K562 (cell line): ENCODE measurements at regions not wholly inside any gene's neighbourhood (a gene's known extent, or its start where the extent isn't known, plus 50 kb on each side); places are given as distances from the start of the nearest gene placed in this dataset.

ENCODE experiments used
- CBX1 ChIP-seq: sonication (generic); IDR thresholded peaks from 2 replicates; pipeline ENCODE4 v1.6.1; 2016; ENCODE audit warnings: antibody characterized with exemption, low read depth, mild to moderate bottlenecking
- FOXM1 ChIP-seq, 2 experiments: fragments of 450-650 bp in 1 of 2; sonication (generic) in 1 of 2; formaldehyde crosslinking in 1 of 2; IDR thresholded peaks; 2 replicates each; pipeline versions ENCODE4 v1.6.1 to v1.9.0; 2017 to 2022; ENCODE audit warnings: low read depth in 2 of 2, mild to moderate bottlenecking in 2 of 2, missing genetic modification reagents in 1 of 2, moderate library complexity in 1 of 2
- HEY1 ChIP-seq: fragments of 250-450 bp; sonication (Bioruptor Pico); IDR thresholded peaks from 2 replicates; pipeline ENCODE4 v1.5.0; 2020; ENCODE audit warnings: mild to moderate bottlenecking, moderate library complexity, borderline replicate concordance
- HIVEP1 ChIP-seq: fragments of 250-450 bp; sonication (Bioruptor Pico); IDR thresholded peaks from 2 replicates; pipeline ENCODE4 v1.4.0; 2020; ENCODE audit warnings: mild to moderate bottlenecking
- ID3 ChIP-seq, 2 experiments: fragments of 250-450 bp in 1 of 2; fragments of 450-650 bp in 1 of 2; sonication (Bioruptor Pico) in 1 of 2; IDR thresholded peaks; 2 replicates each; pipeline versions ENCODE4 v1.6.1 to v1.8.0; 2016 to 2021; ENCODE audit warnings: mild to moderate bottlenecking in 2 of 2, moderate library complexity in 2 of 2, missing compliant biosample characterization in 1 of 2, missing genetic modification characterization in 1 of 2
- NRF1 ChIP-seq, 2 experiments: fragments of 450-650 bp; IDR thresholded peaks in 1 of 2; conservative IDR thresholded peaks in 1 of 2; 2 replicates each; pipeline ENCODE4 v1.6.1; 2014; ENCODE audit warnings: mild to moderate bottlenecking in 2 of 2
- PKNOX1 ChIP-seq: fragments of 450-650 bp; IDR thresholded peaks from 2 replicates; pipeline ENCODE4 v1.6.1; 2016
- SAFB2 ChIP-seq: fragments of 200-400 bp; formaldehyde crosslinking; IDR thresholded peaks from 2 replicates; pipeline ENCODE4 v1.6.1; 2018; ENCODE audit warnings: borderline replicate concordance, low read length, low read depth, moderate library complexity; ENCODE audit not compliant: severe bottlenecking
- SMAD2 ChIP-seq: fragments of 150-350 bp; IDR thresholded peaks from 2 replicates; pipeline ENCODE4 v1.6.1; 2014; ENCODE audit warnings: low read depth, mild to moderate bottlenecking, low read length
- SMC3 ChIP-seq: conservative IDR thresholded peaks from 2 replicates; pipeline ENCODE4 v1.6.1; 2011; ENCODE audit warnings: low read depth, low read length, improper control_type of control experiment; ENCODE audit not compliant: insufficient read depth
- SRSF1 ChIP-seq: fragments of 200-400 bp; formaldehyde crosslinking; IDR thresholded peaks from 2 replicates; pipeline ENCODE4 v1.6.1; 2017; ENCODE audit warnings: mild to moderate bottlenecking, low read depth, low read length, moderate library complexity
- UBTF ChIP-seq, 2 experiments: IDR thresholded peaks; 2 replicates each; pipeline ENCODE4 v1.6.1; 2012; ENCODE audit warnings: improper control_type of control experiment in 2 of 2, low read depth in 2 of 2, low read length in 2 of 2, borderline replicate concordance in 1 of 2
- XRCC5 ChIP-seq: fragments of 200-400 bp; formaldehyde crosslinking; IDR thresholded peaks from 2 replicates; pipeline ENCODE4 v1.6.1; 2017; ENCODE audit warnings: low read depth, mild to moderate bottlenecking, low read length
- ZBTB33 ChIP-seq: sonication (generic); formaldehyde crosslinking; IDR thresholded peaks from 2 replicates; pipeline ENCODE4 v1.8.1; 2023; ENCODE audit warnings: mild to moderate bottlenecking, missing genetic modification reagents
- ZNF41 ChIP-seq: fragments of 250-450 bp; sonication (Bioruptor Pico); conservative IDR thresholded peaks from 2 replicates; pipeline ENCODE4 v1.4.0; 2020; ENCODE audit warnings: mild to moderate bottlenecking
- ZNF655 ChIP-seq: fragments of 250-450 bp; sonication (Bioruptor Pico); IDR thresholded peaks from 2 replicates; pipeline ENCODE4 v1.5.0; 2021
- ZNF699 ChIP-seq: fragments of 250-450 bp; sonication (Bioruptor Pico); IDR thresholded peaks from 2 replicates; pipeline ENCODE4 v1.8.0; 2021; ENCODE audit warnings: mild to moderate bottlenecking, moderate library complexity; ENCODE audit not compliant: insufficient replicate concordance

GRCh38 chrX:40169193-40170101 is 71.7 kb upstream of the BCOR start (continued):
- TF ChIP-seq ZBTB33 (no peak), CBX1 (peak; percentile 49; the same call in 1 of the 2 replicates), PKNOX1 (no peak), SMC3 (peak; percentile 50), ZNF655 (CRISPR knock-in tag) (no peak), ZNF699 (CRISPR knock-in tag) (no peak), SAFB2 (no peak), XRCC5 (no peak), UBTF (IDR thresholded peaks at IDR 0.05; ENCODE audit: borderline replicate concordance in 1 of 2, low read depth in 2 of 2, low read length in 2 of 2) (peak in 1 of 2 experiments; percentile 76; a peak in 2 of 4 replicates), ZNF41 (CRISPR knock-in tag) (no peak), NRF1 (conservative IDR thresholded peaks at IDR 0.05 in 1 of 2, IDR thresholded peaks at IDR 0.05 in 1 of 2) (no peak), FOXM1 (IDR thresholded peaks at IDR 0.05; ENCODE audit: low read depth) (peak; percentile 98), FOXM1 (CRISPR knock-in tag; IDR thresholded peaks at IDR 0.05; ENCODE audit: low read depth) (peak; percentile 93), SMAD2 (no peak), HEY1 (no peak), SRSF1 (no peak), HIVEP1 (CRISPR knock-in tag) (no peak), ID3 (CRISPR knock-in tag; IDR thresholded peaks at IDR 0.05) (no peak), ID3 (tag; IDR thresholded peaks at IDR 0.05) (no peak)
